Upper lobe of left lung (tissue), 6 donors: ENCODE measurements at regions not wholly inside any gene's neighbourhood (a gene's known extent, or its start where the extent isn't known, plus 50 kb on each side); places are given as distances from the start of the nearest gene placed in this dataset.

Experiments
- ATAC-seq, 2 donors: fragments of 200-7000 bp; cut with Tn5 transposase; one replicate each; pipeline ENCODE4 v1.9.1; 2022; ENCODE audit warnings: mild to moderate bottlenecking in 2 of 2, moderate library complexity in 2 of 2; ENCODE audit not compliant: low FRiP score in 2 of 2
- DNase-seq, 2 donors: peaks; one replicate each; pipeline ENCODE4 v3.0.0-alpha.2; 2019 to 2020
- H3K27ac ChIP-seq, 4 donors: fragments of 200-600 bp; sonication (generic); one replicate each; pipeline ENCODE4 v1.5.1; 2016 to 2019
- H3K27me3 ChIP-seq, 4 donors: fragments of 200-600 bp; sonication (generic); one replicate each; pipeline ENCODE4 v1.5.1; 2017 to 2019
- H3K36me3 ChIP-seq, 4 donors: fragments of 200-600 bp; sonication (generic); one replicate each; pipeline ENCODE4 v1.5.1; 2016 to 2019
- H3K4me1 ChIP-seq, 4 donors: fragments of 200-600 bp; sonication (generic); one replicate each; pipeline ENCODE4 v1.5.1; 2018 to 2019
- H3K4me3 ChIP-seq, 4 donors: fragments of 200-600 bp; sonication (generic); one replicate each; pipeline ENCODE4 v1.5.1; 2017 to 2019; ENCODE audit warnings: mild to moderate bottlenecking in 2 of 4, moderate library complexity in 1 of 4
- H3K9me3 ChIP-seq, 4 donors: fragments of 200-600 bp; sonication (generic); one replicate each; pipeline ENCODE4 v1.5.1; 2018 to 2019
- CTCF ChIP-seq, 6 experiments: fragments of 450-650 bp in 4 of 6; fragments of 200-600 bp in 2 of 6; sonication (generic) in 2 of 6; IDR thresholded peaks; one replicate each; pipeline ENCODE4 v1.5.1; 2016 to 2019; ENCODE audit warnings: antibody characterized with exemption in 6 of 6
- EP300 ChIP-seq, 4 donors: sonication (generic); formaldehyde crosslinking; IDR thresholded peaks; one replicate each; pipeline ENCODE4 v1.5.1; 2017; ENCODE audit warnings: antibody characterized with exemption in 4 of 4, control low read depth in 2 of 4
- POLR2A ChIP-seq, 4 donors: fragments of 450-650 bp; IDR thresholded peaks; one replicate each; pipeline ENCODE4 v1.5.1; 2016 to 2017; ENCODE audit warnings: antibody characterized with exemption in 4 of 4, mild to moderate bottlenecking in 2 of 4
- POLR2AphosphoS5 ChIP-seq, 2 donors: sonication (generic); formaldehyde crosslinking; IDR thresholded peaks; one replicate each; pipeline ENCODE4 v1.5.1; 2017; ENCODE audit warnings: antibody characterized with exemption in 2 of 2
- WGBS, 2 donors: methylation state at CpG; one replicate each; pipeline ENCODE4 v1.1.5; 2017 to 2018; 5-methylcytosine and 5-hydroxymethylcytosine counted together
- donor health status: DM: no; HTN: no; CAD: no; lungs with moderate emphysema.
- donor health status: DM: no; HTN: yes; CAD: no; lungs with severe emphysema.

- Histone ChIP-seq H3K4me1 (peaks cover 0 to 3% (median 0%) of the 10 kb centered on the region in 4 donors), H3K27me3 (no peaks in the 10 kb centered on the region), H3K9me3 (no peaks in the 10 kb centered on the region), H3K36me3 (no peaks in the 10 kb centered on the region), H3K27ac (no peak overlapping the region), H3K4me3 (no peak overlapping the region)
- DNase-seq (no peak), ATAC-seq (no peak)
- TF ChIP-seq POLR2AphosphoS5 (IDR thresholded peaks at IDR 0.05) (no peak), CTCF (IDR thresholded peaks at IDR 0.05) (no peak), POLR2A (IDR thresholded peaks at IDR 0.05) (no peak), EP300 (IDR thresholded peaks at IDR 0.05) (no peak)
- 46 to 51% methylated on average over 9 of the region's 9 CpGs for WGBS, 2 donors
These were observed 326.4 kb downstream of the SFMBT2 start for GRCh38 chr10:7084280-7085005.

- Histone ChIP-seq H3K27ac (no peak overlapping the region), H3K27me3 (no peaks in the 10 kb centered on the region), H3K4me3 (no peak overlapping the region), H3K4me1 (peaks cover 0 to 3% (median 0%) of the 10 kb centered on the region in 4 donors), H3K36me3 (no peaks in the 10 kb centered on the region), H3K9me3 (no peaks in the 10 kb centered on the region)
- TF ChIP-seq EP300 (IDR thresholded peaks at IDR 0.05) (no peak), POLR2A (IDR thresholded peaks at IDR 0.05) (no peak), CTCF (IDR thresholded peaks at IDR 0.05) (no peak), POLR2AphosphoS5 (IDR thresholded peaks at IDR 0.05) (no peak)
- 44 to 55% methylated on average over 4 of the region's 4 CpGs for WGBS, 2 donors
- ATAC-seq, result no peak
- no peak for DNase-seq
These were observed 327.9 kb downstream of the SFMBT2 start for GRCh38 chr10:7082967-7083366.

- Histone ChIP-seq H3K27ac (no peak overlapping the region), H3K9me3 (no peaks in the 10 kb centered on the region), H3K4me1 (peaks cover 0 to 3% (median 0%) of the 10 kb centered on the region in 4 donors), H3K36me3 (no peaks in the 10 kb centered on the region), H3K4me3 (no peak overlapping the region), H3K27me3 (no peaks in the 10 kb centered on the region)
- no peak for ATAC-seq
- WGBS, 2 donors, result 73 to 80% methylated on average over 5 of the region's 5 CpGs
- TF ChIP-seq EP300 (IDR thresholded peaks at IDR 0.05) (no peak), POLR2AphosphoS5 (IDR thresholded peaks at IDR 0.05) (no peak), POLR2A (IDR thresholded peaks at IDR 0.05) (no peak)
- no peak for DNase-seq
These were observed 333.0 kb downstream of the SFMBT2 start for GRCh38 chr10:7077880-7078279.

- Histone ChIP-seq H3K27me3 (no peaks in the 10 kb centered on the region), H3K9me3 (no peaks in the 10 kb centered on the region), H3K36me3 (no peaks in the 10 kb centered on the region), H3K4me1 (no peaks in the 10 kb centered on the region), H3K27ac (no peak overlapping the region), H3K4me3 (no peak overlapping the region)
- no peak for ATAC-seq
- WGBS, 2 donors, result 50 to 67% methylated on average over 7 of the region's 7 CpGs
- TF ChIP-seq POLR2AphosphoS5 (IDR thresholded peaks at IDR 0.05) (no peak), CTCF (IDR thresholded peaks at IDR 0.05) (no peak), EP300 (IDR thresholded peaks at IDR 0.05) (no peak)
- no peak for DNase-seq
These were observed 335.0 kb downstream of the SFMBT2 start for GRCh38 chr10:7075851-7076250.

GRCh38 chr10:7075110-7075509 lies 335.7 kb downstream of the SFMBT2 start:
- Histone ChIP-seq H3K36me3 (no peaks in the 10 kb centered on the region), H3K9me3 (no peaks in the 10 kb centered on the region), H3K27me3 (no peaks in the 10 kb centered on the region), H3K27ac (no peak overlapping the region), H3K4me1 (no peaks in the 10 kb centered on the region), H3K4me3 (no peak overlapping the region)
- ATAC-seq (no peak), DNase-seq (no peak)
- TF ChIP-seq EP300 (IDR thresholded peaks at IDR 0.05), result no peak
- no peak for TF ChIP-seq CTCF (IDR thresholded peaks at IDR 0.05)
- no peak for TF ChIP-seq POLR2AphosphoS5 (IDR thresholded peaks at IDR 0.05)
- no peak for TF ChIP-seq POLR2A (IDR thresholded peaks at IDR 0.05)
- WGBS, 2 donors, result 67 to 68% methylated on average over 5 of the region's 5 CpGs
